AG09309 (cell line): ENCODE measurements at regions not wholly inside any gene's neighbourhood (a gene's known extent, or its start where the extent isn't known, plus 50 kb on each side); places are given as distances from the start of the nearest gene placed in this dataset.

Experiments used
- DNase-seq: peaks from one replicate; pipeline ENCODE4 v3.0.0-alpha.2; 2010; ENCODE audit warnings: low read depth
- H3K4me3 ChIP-seq: 2 replicates; pipeline ENCODE4 v1.5.1; 2011; ENCODE audit warnings: mild to moderate bottlenecking, low read depth, low read length, moderate library complexity; ENCODE audit not compliant: control insufficient read depth
- TF ChIP-seq, protein P1 (sequence below): IDR thresholded peaks from 2 replicates; pipeline ENCODE4 v1.5.1; 2011; ENCODE audit warnings: mild to moderate bottlenecking, low read depth, low read length, inconsistent platforms; ENCODE audit not compliant: insufficient read depth, control insufficient read depth; ENCODE audit errors: missing control alignments

DNA sequence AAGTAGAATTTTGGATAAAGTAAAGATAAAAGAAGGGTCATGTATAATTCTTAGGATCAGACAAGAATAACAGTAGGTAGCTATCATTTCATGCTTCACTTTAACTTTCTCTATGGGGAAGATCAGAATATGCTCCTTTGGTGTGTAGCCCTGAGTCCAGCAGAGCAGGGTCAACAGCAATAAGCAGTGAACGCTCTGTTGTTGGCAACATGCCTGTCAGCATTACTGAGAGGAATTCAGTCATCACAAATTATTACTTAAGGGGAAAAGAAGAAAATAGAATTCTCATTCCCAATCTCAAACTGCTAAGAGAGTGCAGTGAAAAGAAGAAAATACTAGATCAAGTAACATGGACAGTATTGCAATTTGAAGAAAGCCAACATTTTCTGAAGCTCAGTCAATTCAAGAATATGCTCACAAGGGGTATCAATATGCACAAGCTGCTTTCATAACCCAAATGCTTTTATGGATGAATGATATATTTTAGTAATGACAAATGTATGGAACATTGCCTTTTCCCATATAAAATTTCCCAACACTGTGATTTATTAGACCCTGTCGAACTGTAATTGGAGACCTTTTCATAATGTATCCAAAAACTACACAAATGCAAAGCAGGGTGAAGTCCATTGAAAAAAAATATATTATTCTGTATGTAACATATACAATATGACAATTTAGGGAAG lies 1359.4 kb downstream of the EFNA5 start:
- no peak overlapping the region for H3K4me3 ChIP-seq
- no peak for DNase-seq
- TF ChIP-seq, protein P1, sequence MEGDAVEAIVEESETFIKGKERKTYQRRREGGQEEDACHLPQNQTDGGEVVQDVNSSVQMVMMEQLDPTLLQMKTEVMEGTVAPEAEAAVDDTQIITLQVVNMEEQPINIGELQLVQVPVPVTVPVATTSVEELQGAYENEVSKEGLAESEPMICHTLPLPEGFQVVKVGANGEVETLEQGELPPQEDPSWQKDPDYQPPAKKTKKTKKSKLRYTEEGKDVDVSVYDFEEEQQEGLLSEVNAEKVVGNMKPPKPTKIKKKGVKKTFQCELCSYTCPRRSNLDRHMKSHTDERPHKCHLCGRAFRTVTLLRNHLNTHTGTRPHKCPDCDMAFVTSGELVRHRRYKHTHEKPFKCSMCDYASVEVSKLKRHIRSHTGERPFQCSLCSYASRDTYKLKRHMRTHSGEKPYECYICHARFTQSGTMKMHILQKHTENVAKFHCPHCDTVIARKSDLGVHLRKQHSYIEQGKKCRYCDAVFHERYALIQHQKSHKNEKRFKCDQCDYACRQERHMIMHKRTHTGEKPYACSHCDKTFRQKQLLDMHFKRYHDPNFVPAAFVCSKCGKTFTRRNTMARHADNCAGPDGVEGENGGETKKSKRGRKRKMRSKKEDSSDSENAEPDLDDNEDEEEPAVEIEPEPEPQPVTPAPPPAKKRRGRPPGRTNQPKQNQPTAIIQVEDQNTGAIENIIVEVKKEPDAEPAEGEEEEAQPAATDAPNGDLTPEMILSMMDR = no peak

DNA sequence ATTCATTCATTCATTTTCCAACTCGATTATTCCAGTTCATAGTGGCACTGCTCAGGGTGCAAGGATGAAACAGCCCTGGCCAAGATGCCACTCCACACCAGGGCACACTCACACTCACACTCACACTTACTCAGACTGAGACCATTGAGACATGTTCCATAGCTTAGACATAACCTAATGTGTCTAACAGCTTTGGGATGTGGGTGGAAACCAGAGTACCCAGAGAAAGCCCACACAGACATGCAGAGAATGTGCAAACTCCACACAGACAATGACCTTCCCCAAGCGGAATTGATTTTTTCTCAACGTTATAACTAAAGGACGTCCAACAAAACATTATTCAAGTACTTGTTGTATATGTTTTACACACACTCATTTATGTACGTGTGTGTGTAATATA lies 1363.5 kb downstream of the EFNA5 start:
- TF ChIP-seq, protein P1 = no peak
- DNase-seq = no peak
- no peak overlapping the region for H3K4me3 ChIP-seq

DNA sequence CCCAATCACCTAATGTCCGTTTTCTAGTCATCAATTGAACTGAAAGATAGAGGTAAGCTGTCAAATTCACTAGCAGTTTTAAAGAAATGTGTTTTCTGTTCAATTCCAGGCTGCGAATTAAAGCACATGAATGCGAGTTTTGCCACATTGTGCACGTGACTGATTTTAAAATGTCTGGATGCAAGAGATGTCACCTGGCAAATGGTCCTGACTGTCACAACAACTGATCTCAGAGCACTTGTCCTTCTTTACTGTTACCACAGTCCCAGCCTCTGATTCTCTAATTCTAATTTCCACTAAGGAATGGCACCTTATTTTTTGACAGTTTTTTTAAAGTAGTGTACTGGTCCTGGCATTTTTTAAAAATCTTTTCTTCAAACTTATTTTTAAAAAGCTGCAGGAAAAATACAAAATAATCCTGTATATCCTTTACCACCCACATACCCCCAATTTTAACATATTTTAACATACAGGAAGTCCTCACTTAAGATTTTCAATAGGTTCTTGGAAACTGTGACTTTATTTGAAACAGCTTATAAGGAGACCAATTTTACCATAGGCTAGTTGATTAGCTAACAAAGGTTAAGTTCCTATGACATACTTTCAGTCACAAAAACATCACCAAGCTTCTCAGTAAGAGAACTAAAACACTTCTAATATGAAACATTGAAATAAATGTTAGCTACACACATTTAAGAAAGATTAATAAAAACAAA lies 1364.3 kb downstream of the EFNA5 start:
- DNase-seq = no peak
- TF ChIP-seq, protein P1 = no peak
- no peak overlapping the region for H3K4me3 ChIP-seq

DNA sequence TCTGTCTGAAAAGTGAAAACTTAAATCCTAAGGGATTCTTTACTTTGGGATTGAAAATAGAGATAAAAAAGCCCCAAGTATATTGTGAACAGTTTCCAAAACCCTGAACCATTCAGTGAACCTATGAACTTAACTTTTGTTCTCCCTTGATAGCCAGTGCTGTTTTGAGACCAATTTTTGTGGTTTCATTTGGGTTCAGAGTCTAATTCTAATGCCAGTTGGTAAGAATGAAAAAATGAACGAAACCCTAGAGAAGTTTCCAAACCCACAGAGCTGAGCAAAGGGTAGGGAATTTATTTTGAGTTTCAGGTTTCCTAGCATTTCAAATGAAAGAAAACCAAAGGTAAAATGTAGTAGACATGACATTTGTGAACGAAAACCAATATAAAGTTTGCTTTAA lies 1366.8 kb downstream of the EFNA5 start:
- TF ChIP-seq, protein P1 = no peak
- H3K4me3 ChIP-seq = no peak overlapping the region
- DNase-seq = no peak

DNA sequence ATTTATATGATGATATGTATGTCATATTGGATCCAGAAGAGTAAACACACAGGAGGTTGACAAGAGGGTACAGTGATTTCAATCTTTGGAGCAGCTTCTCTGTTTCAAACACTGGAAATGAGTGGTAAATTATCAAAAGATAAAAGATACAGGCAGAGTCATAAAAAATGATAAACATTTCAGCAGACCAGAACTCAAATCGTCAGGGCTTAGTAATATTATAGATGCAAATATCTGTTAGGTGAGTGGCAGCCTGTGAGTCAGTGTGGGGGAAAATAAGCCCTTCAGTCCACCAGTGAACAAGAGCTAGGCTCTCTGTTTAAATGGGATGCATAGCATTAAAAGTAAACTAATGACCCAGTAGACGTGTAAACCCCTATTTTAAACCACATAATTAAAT lies 1378.1 kb downstream of the EFNA5 start:
- H3K4me3 ChIP-seq = no peak overlapping the region
- no peak for DNase-seq
- TF ChIP-seq, protein P1 = no peak

DNA sequence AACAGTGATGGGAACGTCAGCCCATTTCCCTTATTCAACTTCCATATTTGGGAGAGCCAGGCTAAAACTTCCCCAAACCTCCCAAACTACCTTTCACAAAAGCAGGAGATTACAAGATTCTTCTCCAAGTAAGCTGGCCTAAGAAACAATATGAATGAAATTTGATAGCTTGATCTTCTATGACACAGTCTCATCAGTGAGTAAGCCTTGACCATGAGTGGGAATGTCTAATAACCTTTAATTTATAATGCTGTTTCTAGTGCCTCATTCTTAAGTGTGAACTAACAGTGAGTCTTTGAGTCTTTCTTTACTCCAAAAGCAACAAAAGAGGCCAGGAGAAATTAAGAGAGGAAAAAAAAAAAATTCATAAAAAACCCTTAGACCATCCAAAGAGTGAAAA lies 1379.9 kb downstream of the EFNA5 start:
- TF ChIP-seq, protein P1 = no peak
- DNase-seq = no peak

More for the DNA sequence above, 1379.9 kb downstream of the EFNA5 start:
- H3K4me3 ChIP-seq = no peak overlapping the region
